Pancreas (tissue), 10 donors: ENCODE measurements at regions not wholly inside any gene's neighbourhood (a gene's known extent, or its start where the extent isn't known, plus 50 kb on each side); places are given as distances from the start of the nearest gene placed in this dataset.
"Not testable (repeated sequence)": the region's sequence is repeated elsewhere in the genome, so short reads cannot be mapped to it uniquely, and the experiment has no call there.

Source experiments
- ATAC-seq, 4 donors: fragments of 200-7000 bp; cut with Tn5 transposase; one replicate each; pipeline versions ENCODE4 v1.8.0 to v1.9.1; 2020; ENCODE audit warnings: mild to moderate bottlenecking in 4 of 4, moderate library complexity in 4 of 4
- DNase-seq, 6 donors: peaks; one replicate each; pipeline ENCODE4 v3.0.0-alpha.2; 2020
- FAIRE-seq: peaks from 2 replicates; lab custom pipeline; 2012; peaks lifted over from hg19 to GRCh38; lab: Jason Lieb, UNC
- H3K27ac ChIP-seq, 4 donors: fragments of 200-600 bp; sonication (generic); 1 replicate in 3 of 4; 2 replicates in 1 of 4; pipeline versions ENCODE4 v1.5.0 to v1.8.0; 2020
- H3K27me3 ChIP-seq, 4 donors: fragments of 200-600 bp; one replicate each; pipeline ENCODE4 v1.8.0; 2021
- H3K36me3 ChIP-seq, 3 donors: fragments of 200-600 bp; sonication (generic) in 1 of 3; one replicate each; pipeline versions ENCODE4 v1.5.0 to v1.8.0; 2020 to 2021
- H3K4me1 ChIP-seq, 3 donors: fragments of 200-600 bp; one replicate each; pipeline ENCODE4 v1.8.0; 2021
- H3K4me3 ChIP-seq, 4 donors: fragments of 200-600 bp; sonication (generic) in 2 of 4; one replicate each; pipeline versions ENCODE4 v1.5.0 to v1.8.0; 2020 to 2021
- H3K9me3 ChIP-seq, 4 donors: fragments of 200-600 bp; one replicate each; pipeline ENCODE4 v1.8.0; 2021
- WGBS, 2 donors: extraction: QIAGEN DNeasy Blood & Tissue Kit; methylation state at CpG; one replicate each; pipeline ENCODE4 v1.1.7; 2013; 5-methylcytosine and 5-hydroxymethylcytosine counted together
- intact Hi-C, 3 donors: fragments of 100-400 bp; cut with DNase I; formaldehyde crosslinking; loops; one replicate each; pipeline versions ENCODE4 v1.11.1 to v1.14.2; 2022
- TF ChIP-seq, protein P1 (sequence below), 4 donors: fragments of 200-600 bp; sonication (generic) in 3 of 4; IDR thresholded peaks; one replicate each; pipeline versions ENCODE4 v1.5.0 to v1.8.0; 2021; ENCODE audit warnings: antibody characterized with exemption in 4 of 4
- donor health status: healthy with polysubstance abuse.
- donor health status: DM: no; HTN: no; CAD: no; lungs with moderate emphysema.
- donor health status: DM: no; HTN: no; CAD: no.
- donor health status: control.
- donor health status: control.
- donor health status: Bipolar disorder and iron deficiency.
- donor health status: DM: yes; HTN: yes; CAD: no.
- donor health status: DM: no; HTN: no; CAD: no.
- donor health status: DM: no; HTN: no; CAD: no.
- donor health status: DM: yes; HTN: yes; CAD: no.

- Histone ChIP-seq H3K4me3 (no peak overlapping the region), H3K27me3 (no peaks in the 10 kb centered on the region), H3K9me3 (no peaks in the 10 kb centered on the region), H3K27ac (no peak overlapping the region), H3K4me1 (no peaks in the 10 kb centered on the region), H3K36me3 (no peaks in the 10 kb centered on the region)
- intact Hi-C loops = no loop called here
- no peak for ATAC-seq
- FAIRE-seq = no peak
- DNase-seq = no peak
- WGBS, 2 donors = 94 to 96% methylated on average over 10 of the region's 10 CpGs
- TF ChIP-seq, protein P1, sequence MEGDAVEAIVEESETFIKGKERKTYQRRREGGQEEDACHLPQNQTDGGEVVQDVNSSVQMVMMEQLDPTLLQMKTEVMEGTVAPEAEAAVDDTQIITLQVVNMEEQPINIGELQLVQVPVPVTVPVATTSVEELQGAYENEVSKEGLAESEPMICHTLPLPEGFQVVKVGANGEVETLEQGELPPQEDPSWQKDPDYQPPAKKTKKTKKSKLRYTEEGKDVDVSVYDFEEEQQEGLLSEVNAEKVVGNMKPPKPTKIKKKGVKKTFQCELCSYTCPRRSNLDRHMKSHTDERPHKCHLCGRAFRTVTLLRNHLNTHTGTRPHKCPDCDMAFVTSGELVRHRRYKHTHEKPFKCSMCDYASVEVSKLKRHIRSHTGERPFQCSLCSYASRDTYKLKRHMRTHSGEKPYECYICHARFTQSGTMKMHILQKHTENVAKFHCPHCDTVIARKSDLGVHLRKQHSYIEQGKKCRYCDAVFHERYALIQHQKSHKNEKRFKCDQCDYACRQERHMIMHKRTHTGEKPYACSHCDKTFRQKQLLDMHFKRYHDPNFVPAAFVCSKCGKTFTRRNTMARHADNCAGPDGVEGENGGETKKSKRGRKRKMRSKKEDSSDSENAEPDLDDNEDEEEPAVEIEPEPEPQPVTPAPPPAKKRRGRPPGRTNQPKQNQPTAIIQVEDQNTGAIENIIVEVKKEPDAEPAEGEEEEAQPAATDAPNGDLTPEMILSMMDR (IDR thresholded peaks at IDR 0.05) = no peak
Observed at GRCh38 chr10:28089467-28089866, 90.6 kb upstream of the ODAD2 start.

GRCh38 chr10:28087661-28088351, 88.9 kb upstream of the ODAD2 start:
- no peak for ATAC-seq
- Histone ChIP-seq H3K36me3 (no peaks in the 10 kb centered on the region), H3K9me3 (no peaks in the 10 kb centered on the region), H3K27ac (no peak overlapping the region), H3K4me3 (no peak overlapping the region), H3K4me1 (no peaks in the 10 kb centered on the region), H3K27me3 (no peaks in the 10 kb centered on the region)
- TF ChIP-seq, protein P1 (IDR thresholded peaks at IDR 0.05) = no peak
- 96% methylated on average over 2 of the region's 2 CpGs for WGBS, 2 donors
- intact Hi-C loops = no loop called here
- no peak for FAIRE-seq
- DNase-seq = no peak

DNA sequence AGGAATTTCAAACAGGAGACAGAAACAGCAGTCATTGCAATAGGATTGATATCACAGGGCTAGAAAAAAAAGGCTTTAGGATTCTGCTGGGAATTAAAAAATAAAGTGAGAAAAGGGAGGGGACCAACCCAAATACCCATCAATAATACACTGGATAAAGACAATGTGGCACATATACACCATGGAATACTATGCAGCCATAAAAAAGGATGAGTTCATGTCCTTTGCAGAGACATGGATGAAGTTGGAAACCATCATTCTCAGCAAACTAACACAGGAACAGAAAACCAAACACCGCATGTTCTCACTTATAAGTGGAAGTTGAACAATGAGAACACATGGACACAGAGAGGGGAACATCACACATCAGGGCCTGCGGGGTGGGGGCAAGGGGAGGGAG, 86.9 kb upstream of the ODAD2 start:
- H3K27me3 ChIP-seq, DNase-seq, H3K4me1 ChIP-seq, H3K9me3 ChIP-seq, ATAC-seq, H3K4me3 ChIP-seq, FAIRE-seq, H3K36me3 ChIP-seq, intact Hi-C loops, H3K27ac ChIP-seq: not testable (repeated sequence)
- whole genome bisulfite sequencing, 2 donors = 100% methylated on average over 2 of the region's 2 CpGs

DNA sequence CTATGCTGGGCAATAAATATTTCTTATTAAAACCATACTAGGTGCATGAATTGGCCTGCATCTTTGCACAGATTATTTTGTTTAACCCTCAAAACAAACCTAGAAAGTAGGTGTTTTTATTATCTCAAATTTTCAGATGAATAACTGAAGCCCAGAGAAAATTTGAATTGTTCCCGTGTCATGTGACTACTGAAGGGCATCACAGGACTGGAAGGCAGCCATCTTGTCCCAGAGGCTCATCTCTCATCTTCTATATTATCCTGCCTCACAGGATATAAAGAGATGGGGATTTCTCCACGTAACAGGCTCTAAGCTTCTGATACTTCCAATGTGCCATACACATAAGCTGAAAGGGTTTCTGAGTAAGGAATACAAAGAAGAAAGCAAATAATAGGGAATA, 84.0 kb upstream of the ODAD2 start:
- ATAC-seq = no peak
- TF ChIP-seq, protein P1 (IDR thresholded peaks at IDR 0.05) = no peak
- H3K36me3 ChIP-seq = no peaks in the 10 kb centered on the region
- no peak for FAIRE-seq
- WGBS, 2 donors = 94 to 99% methylated on average over 2 of the region's 2 CpGs
- no peaks in the 10 kb centered on the region for H3K9me3 ChIP-seq
- no peaks in the 10 kb centered on the region for H3K27me3 ChIP-seq
- intact Hi-C loops = no loop called here
- H3K4me3 ChIP-seq = no peak overlapping the region
- H3K27ac ChIP-seq = no peak overlapping the region
- no peaks in the 10 kb centered on the region for H3K4me1 ChIP-seq
- no peak for DNase-seq

DNA sequence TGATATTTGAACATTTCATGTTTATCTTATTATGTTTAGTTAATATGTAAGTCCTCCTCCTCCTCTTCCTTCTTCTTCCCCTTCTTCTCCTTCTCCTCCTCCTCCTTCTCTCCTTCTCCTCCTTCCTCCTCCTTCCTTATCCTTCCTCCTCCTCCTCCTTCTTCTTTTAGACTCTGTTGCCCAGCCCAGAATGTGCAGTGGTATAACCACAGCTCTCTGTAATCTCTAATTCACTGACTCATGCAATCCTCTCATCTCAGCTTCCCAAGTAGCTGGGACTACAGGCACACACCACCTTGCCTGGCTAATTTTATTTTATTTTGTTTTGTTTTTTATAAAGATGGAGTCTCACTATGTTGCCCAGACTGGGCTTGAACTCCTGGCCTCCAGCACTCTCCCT, 83.4 kb upstream of the ODAD2 start:
- TF ChIP-seq, protein P1 (IDR thresholded peaks at IDR 0.05) = no peak
- Histone ChIP-seq H3K4me3 (no peak overlapping the region), H3K36me3 (no peaks in the 10 kb centered on the region), H3K4me1 (no peaks in the 10 kb centered on the region), H3K27ac (no peak overlapping the region), H3K27me3 (no peaks in the 10 kb centered on the region), H3K9me3 (no peaks in the 10 kb centered on the region)
- no peak for FAIRE-seq
- DNase-seq = no peak
- ATAC-seq = no peak
- intact Hi-C loops = no loop called here
